ENCODE measurements at regions not wholly inside any gene's neighbourhood (a gene's known extent, or its start where the extent isn't known, plus 50 kb on each side); places are given as distances from the start of the nearest gene placed in this dataset.

- H3K27ac ChIP-seq, result no peak overlapping the region
- TF ChIP-seq ZFX (IDR thresholded peaks at IDR 0.05; ENCODE audit: borderline replicate concordance) (no peak), CTCF (IDR thresholded peaks at IDR 0.05) (no peak)
Observed at GRCh38 chr12:67832155-67832554, 157.1 kb upstream of the IFNG-AS1 start.

GRCh38 chr12:67833602-67834001 lies 155.6 kb upstream of the IFNG-AS1 start:
- no peak overlapping the region for H3K27ac ChIP-seq
- no peak for TF ChIP-seq CTCF (IDR thresholded peaks at IDR 0.05)
- no peak for TF ChIP-seq ZFX (IDR thresholded peaks at IDR 0.05; ENCODE audit: borderline replicate concordance)

GRCh38 chr12:67837876-67838275 lies 151.4 kb upstream of the IFNG-AS1 start:
- H3K27ac ChIP-seq, result no peak overlapping the region
- TF ChIP-seq CTCF (IDR thresholded peaks at IDR 0.05) (no peak), ZFX (IDR thresholded peaks at IDR 0.05; ENCODE audit: borderline replicate concordance) (no peak)

DNA sequence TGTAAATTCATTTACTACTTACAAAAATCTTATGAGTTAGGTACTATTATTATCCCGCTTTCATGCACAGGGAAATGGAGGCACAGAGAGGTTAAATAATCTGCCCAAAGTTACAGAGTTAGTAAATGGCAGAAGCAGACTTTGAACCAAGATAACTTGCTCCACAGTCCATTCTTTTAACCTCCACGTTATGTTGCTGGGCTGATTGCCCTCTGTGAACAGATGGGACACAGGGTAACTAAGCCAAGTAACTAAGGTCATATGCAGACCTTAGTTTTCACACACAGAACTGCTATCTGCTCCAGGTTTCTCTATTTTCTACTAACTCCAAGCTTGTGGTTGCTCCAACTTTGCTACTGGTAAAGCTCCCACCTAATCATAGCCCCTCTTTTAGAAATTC lies 147.1 kb upstream of the IFNG-AS1 start:
- no peak for TF ChIP-seq CTCF (IDR thresholded peaks at IDR 0.05)
- TF ChIP-seq ZFX (IDR thresholded peaks at IDR 0.05; ENCODE audit: borderline replicate concordance), result no peak
- no peak overlapping the region for H3K27ac ChIP-seq

DNA sequence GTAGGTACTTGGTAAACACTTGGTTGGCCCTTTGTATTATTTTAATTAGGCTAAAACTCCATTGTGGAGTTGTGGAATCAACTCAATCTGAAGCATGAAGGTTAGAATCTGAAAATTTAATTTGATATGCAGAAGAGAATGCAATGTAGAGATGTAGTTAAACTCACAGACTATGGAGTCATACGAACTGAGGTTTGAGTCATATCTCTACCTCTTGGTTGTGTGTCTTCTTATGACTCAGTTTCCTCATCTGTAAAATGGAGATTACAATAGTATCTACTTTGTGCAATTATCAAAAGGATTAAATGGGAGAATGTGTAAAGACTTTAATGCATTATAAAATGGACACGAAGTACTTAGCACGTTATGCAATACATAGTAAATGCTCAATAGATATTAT lies 146.0 kb upstream of the IFNG-AS1 start:
- TF ChIP-seq CTCF (IDR thresholded peaks at IDR 0.05) (no peak), ZFX (IDR thresholded peaks at IDR 0.05; ENCODE audit: borderline replicate concordance) (no peak)

DNA sequence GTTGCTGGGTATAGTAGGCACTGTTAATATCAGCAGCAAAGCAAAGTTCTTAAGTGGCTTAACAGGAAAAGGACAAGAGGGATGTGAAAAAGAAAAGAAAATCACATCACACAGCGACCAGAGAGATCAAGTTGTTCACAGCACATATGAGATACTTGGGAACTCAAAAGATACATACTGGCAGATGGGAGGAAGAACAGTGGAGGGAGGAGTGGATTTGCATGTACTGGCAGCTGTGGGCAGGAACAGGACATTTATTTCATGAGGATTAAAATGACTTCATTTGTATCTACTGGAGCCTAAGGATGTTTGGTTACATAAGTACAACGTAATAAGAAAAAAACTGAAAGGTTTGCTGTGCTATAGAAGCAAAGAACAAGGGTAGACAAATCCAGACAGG lies 136.5 kb upstream of the IFNG-AS1 start:
- TF ChIP-seq ZFX (IDR thresholded peaks at IDR 0.05; ENCODE audit: borderline replicate concordance) (no peak), CTCF (IDR thresholded peaks at IDR 0.05) (no peak)
- no peak overlapping the region for H3K27ac ChIP-seq

More for the DNA sequence above, 146.0 kb upstream of the IFNG-AS1 start:
- no peak overlapping the region for H3K27ac ChIP-seq

GRCh38 chr12:67853204-67853603 lies 136.0 kb upstream of the IFNG-AS1 start:
- TF ChIP-seq CTCF (IDR thresholded peaks at IDR 0.05), result no peak
- no peak for TF ChIP-seq ZFX (IDR thresholded peaks at IDR 0.05; ENCODE audit: borderline replicate concordance)
- H3K27ac ChIP-seq, result no peak overlapping the region

Measured in 22Rv1 (cell line).